ENCODE measurements at regions not wholly inside any gene's neighbourhood (a gene's known extent, or its start where the extent isn't known, plus 50 kb on each side); places are given as distances from the start of the nearest gene placed in this dataset.

DNA sequence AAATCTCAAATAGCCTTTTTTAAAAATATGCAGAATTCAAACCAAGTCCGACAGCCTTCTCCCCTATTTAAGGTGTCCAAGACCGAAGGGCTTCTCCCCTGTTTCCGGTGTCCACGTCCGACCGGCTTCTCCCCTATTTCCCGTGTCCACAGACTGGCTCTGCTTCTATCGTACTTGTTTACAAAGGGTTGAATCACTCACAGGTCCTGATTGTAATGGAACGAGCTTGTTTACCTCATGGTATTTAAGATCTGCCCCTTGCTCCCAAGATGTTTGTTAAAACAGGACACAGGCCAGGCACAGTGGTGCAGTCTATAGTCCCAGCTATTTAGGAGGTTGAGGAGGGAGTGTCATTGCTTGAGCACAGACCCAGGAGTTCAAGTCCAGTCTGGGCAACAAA, 90.4 kb upstream of the ROBO2 start:
- H3K4me3 ChIP-seq (ENCODE audit: low read depth, low read length), result no peak overlapping the region
- DNase-seq (ENCODE audit: low read depth, low spot score), result no peak
- H3K9me3 ChIP-seq (ENCODE audit: control insufficient read depth, insufficient read depth, low read length), result no peaks in the 10 kb centered on the region
- no peak overlapping the region for H3K27ac ChIP-seq (ENCODE audit: low read depth, low read length)
- POLR2A ChIA-PET, result no interaction called here
- TF ChIP-seq, protein P1, sequence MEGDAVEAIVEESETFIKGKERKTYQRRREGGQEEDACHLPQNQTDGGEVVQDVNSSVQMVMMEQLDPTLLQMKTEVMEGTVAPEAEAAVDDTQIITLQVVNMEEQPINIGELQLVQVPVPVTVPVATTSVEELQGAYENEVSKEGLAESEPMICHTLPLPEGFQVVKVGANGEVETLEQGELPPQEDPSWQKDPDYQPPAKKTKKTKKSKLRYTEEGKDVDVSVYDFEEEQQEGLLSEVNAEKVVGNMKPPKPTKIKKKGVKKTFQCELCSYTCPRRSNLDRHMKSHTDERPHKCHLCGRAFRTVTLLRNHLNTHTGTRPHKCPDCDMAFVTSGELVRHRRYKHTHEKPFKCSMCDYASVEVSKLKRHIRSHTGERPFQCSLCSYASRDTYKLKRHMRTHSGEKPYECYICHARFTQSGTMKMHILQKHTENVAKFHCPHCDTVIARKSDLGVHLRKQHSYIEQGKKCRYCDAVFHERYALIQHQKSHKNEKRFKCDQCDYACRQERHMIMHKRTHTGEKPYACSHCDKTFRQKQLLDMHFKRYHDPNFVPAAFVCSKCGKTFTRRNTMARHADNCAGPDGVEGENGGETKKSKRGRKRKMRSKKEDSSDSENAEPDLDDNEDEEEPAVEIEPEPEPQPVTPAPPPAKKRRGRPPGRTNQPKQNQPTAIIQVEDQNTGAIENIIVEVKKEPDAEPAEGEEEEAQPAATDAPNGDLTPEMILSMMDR (IDR thresholded peaks at IDR 0.05; ENCODE audit: low read depth, low read length), result no peak
- no peaks in the 10 kb centered on the region for H3K27me3 ChIP-seq (ENCODE audit: control insufficient read depth, insufficient read depth, low read length)
- CTCF ChIA-PET, result no interaction called here

DNA sequence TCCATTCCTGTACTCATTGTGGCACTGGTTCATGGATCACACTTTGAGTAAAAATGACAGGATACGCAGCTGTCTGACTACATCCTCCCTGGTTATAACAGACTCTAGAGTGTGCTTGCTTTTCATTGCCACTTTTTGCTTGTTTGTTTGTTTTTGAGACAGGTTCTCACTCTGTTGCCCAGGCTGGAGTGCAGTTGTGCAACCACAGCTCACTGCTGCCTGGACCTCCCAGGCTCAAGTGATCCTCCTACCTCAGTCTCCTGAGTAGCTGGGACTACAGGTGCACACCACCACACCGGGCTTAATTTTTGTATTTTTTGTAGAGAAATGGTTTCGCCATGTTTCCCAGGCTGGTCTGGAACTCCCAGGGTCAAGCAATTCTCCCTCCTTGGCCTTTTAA, 89.3 kb upstream of the ROBO2 start:
- POLR2A ChIA-PET, result no interaction called here
- no peak for DNase-seq (ENCODE audit: low read depth, low spot score)
- CTCF ChIA-PET, result no interaction called here

DNA sequence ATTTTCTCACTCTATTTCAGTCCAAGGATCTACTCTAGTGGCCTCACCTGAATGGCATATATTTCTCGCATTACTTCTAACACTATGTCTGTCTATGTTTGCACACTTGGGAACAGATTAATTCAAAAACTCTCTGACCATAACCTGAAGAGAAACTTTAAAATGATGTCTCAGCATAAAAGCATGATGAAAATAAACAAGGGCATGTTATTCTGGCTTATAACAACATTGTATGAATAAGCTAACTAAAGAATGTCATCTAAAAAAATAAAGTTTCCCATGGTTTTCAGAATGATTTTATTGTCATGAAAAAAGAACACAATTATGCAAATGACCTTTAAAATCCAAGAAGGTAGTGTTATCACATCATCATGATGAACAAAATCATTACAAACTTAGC, 85.5 kb upstream of the ROBO2 start:
- no peak overlapping the region for H3K27ac ChIP-seq (ENCODE audit: low read depth, low read length)
- H3K4me3 ChIP-seq (ENCODE audit: low read depth, low read length), result no peak overlapping the region
- CTCF ChIA-PET, result interaction anchor here (0.6 kb wide), 1 partner anchor 96 kb away, joined by 3 read pairs; no protein-coding TSS in a partner anchor
- no peaks in the 10 kb centered on the region for H3K9me3 ChIP-seq (ENCODE audit: control insufficient read depth, insufficient read depth, low read length)
- no peaks in the 10 kb centered on the region for H3K27me3 ChIP-seq (ENCODE audit: control insufficient read depth, insufficient read depth, low read length)
- no peak for DNase-seq (ENCODE audit: low read depth, low spot score)
- TF ChIP-seq, protein P1 (IDR thresholded peaks at IDR 0.05; ENCODE audit: low read depth, low read length), result no peak
- POLR2A ChIA-PET, result no interaction called here

More for the DNA sequence above, 89.3 kb upstream of the ROBO2 start:
- TF ChIP-seq, protein P1 (IDR thresholded peaks at IDR 0.05; ENCODE audit: low read depth, low read length), result no peak
- Histone ChIP-seq H3K9me3 (ENCODE audit: control insufficient read depth, insufficient read depth, low read length) (no peaks in the 10 kb centered on the region), H3K4me3 (ENCODE audit: low read depth, low read length) (no peak overlapping the region), H3K27me3 (ENCODE audit: control insufficient read depth, insufficient read depth, low read length) (no peaks in the 10 kb centered on the region), H3K27ac (ENCODE audit: low read depth, low read length) (no peak overlapping the region)

DNA sequence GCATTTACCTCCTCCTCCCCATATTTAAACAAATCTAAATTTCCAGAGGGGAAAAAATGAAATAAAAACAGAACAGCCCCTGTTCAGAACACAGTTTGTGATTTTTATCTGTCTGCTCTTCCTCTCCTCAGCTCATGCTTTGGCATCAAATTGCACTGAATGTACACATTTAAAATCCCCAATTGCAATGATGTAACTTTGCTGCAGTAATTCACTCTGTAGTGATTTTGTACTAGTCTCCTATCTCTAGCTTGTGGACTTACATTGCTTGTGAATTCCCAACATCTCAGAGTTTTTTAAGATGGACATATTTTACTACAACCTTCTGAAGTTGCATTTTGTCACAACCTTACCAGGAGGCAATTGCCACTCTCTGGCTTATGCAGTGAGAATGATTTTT, 81.6 kb upstream of the ROBO2 start:
- ChIA-PET POLR2A (interaction anchor here (1.5 kb wide), 1 partner anchor 117 kb away, joined by 3 read pairs; no protein-coding TSS in a partner anchor), CTCF (interaction anchor here (0.7 kb wide), 1 partner anchor 15 kb away, joined by 3 read pairs; no protein-coding TSS in a partner anchor)
- no peak overlapping the region for H3K27ac ChIP-seq (ENCODE audit: low read depth, low read length)
- no peaks in the 10 kb centered on the region for H3K9me3 ChIP-seq (ENCODE audit: control insufficient read depth, insufficient read depth, low read length)
- DNase-seq (ENCODE audit: low read depth, low spot score), result no peak
- no peak overlapping the region for H3K4me3 ChIP-seq (ENCODE audit: low read depth, low read length)
- no peaks in the 10 kb centered on the region for H3K27me3 ChIP-seq (ENCODE audit: control insufficient read depth, insufficient read depth, low read length)
- TF ChIP-seq, protein P1 (IDR thresholded peaks at IDR 0.05; ENCODE audit: low read depth, low read length), result no peak

DNA sequence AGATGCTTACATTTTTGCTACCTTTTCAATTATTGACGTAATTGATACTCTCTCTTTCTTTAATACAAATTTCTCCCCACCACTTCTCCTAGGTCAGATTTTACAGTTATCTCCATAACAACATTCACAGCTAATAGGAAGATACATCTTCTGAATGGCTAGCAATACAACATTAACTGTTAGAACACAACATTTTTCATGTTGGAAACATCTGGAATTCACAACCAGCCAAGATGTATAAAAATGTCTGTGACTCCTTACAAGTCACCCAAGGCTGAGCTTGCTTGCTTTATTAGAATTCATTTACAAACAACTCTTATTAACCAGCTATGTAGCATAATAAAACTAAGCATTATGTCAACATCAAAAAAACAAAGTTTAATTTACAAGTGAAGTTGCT, 81.0 kb upstream of the ROBO2 start:
- DNase-seq (ENCODE audit: low read depth, low spot score), result no peak
- Histone ChIP-seq H3K27me3 (ENCODE audit: control insufficient read depth, insufficient read depth, low read length) (no peaks in the 10 kb centered on the region), H3K27ac (ENCODE audit: low read depth, low read length) (no peak overlapping the region), H3K9me3 (ENCODE audit: control insufficient read depth, insufficient read depth, low read length) (no peaks in the 10 kb centered on the region), H3K4me3 (ENCODE audit: low read depth, low read length) (no peak overlapping the region)
- POLR2A ChIA-PET, result interaction anchor here (1.5 kb wide), 1 partner anchor 117 kb away, joined by 3 read pairs; no protein-coding TSS in a partner anchor
- TF ChIP-seq, protein P1 (IDR thresholded peaks at IDR 0.05; ENCODE audit: low read depth, low read length), result no peak
- CTCF ChIA-PET, result interaction anchor here (0.6 kb wide), 1 partner anchor 890 kb away, joined by 4 read pairs; no protein-coding TSS in a partner anchor
